Fibroblast of villous mesenchyme (primary cell): ENCODE measurements at regions not wholly inside any gene's neighbourhood (a gene's known extent, or its start where the extent isn't known, plus 50 kb on each side); places are given as distances from the start of the nearest gene placed in this dataset.

Source experiments
- DNase-seq: peaks from one replicate; pipeline ENCODE4 v3.0.0-alpha.2; 2010; ENCODE audit warnings: low read depth
- H3K4me3 ChIP-seq: 2 replicates; pipeline ENCODE4 v1.5.1; 2011; ENCODE audit warnings: low read depth, mild to moderate bottlenecking, low read length
- TF ChIP-seq, protein P1 (sequence below): IDR thresholded peaks from 2 replicates; pipeline ENCODE4 v1.5.1; 2012; ENCODE audit warnings: low read depth, mild to moderate bottlenecking, low read length; ENCODE audit not compliant: insufficient read depth

DNA sequence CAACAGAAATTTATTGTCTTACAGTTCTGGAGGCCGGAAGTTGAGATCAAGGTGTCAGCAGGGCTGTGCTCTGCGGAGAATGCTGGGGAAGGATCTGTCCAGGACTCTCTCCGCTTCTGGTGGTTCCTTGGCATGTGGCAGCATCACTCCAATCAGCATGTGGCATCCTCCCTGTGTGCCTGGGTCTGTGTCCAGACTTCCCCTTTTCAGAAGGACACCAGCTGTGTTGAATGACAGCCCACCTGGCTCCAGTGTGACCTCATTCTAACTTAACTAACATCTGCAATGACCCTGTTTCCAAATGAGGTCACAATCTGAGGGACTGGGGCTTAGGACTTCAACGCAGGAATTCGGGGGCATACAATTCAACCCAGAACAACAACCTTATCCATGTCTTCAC lies 141.9 kb downstream of the BMS1 start:
- TF ChIP-seq, protein P1, sequence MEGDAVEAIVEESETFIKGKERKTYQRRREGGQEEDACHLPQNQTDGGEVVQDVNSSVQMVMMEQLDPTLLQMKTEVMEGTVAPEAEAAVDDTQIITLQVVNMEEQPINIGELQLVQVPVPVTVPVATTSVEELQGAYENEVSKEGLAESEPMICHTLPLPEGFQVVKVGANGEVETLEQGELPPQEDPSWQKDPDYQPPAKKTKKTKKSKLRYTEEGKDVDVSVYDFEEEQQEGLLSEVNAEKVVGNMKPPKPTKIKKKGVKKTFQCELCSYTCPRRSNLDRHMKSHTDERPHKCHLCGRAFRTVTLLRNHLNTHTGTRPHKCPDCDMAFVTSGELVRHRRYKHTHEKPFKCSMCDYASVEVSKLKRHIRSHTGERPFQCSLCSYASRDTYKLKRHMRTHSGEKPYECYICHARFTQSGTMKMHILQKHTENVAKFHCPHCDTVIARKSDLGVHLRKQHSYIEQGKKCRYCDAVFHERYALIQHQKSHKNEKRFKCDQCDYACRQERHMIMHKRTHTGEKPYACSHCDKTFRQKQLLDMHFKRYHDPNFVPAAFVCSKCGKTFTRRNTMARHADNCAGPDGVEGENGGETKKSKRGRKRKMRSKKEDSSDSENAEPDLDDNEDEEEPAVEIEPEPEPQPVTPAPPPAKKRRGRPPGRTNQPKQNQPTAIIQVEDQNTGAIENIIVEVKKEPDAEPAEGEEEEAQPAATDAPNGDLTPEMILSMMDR, result no peak
- DNase-seq, result no peak

DNA sequence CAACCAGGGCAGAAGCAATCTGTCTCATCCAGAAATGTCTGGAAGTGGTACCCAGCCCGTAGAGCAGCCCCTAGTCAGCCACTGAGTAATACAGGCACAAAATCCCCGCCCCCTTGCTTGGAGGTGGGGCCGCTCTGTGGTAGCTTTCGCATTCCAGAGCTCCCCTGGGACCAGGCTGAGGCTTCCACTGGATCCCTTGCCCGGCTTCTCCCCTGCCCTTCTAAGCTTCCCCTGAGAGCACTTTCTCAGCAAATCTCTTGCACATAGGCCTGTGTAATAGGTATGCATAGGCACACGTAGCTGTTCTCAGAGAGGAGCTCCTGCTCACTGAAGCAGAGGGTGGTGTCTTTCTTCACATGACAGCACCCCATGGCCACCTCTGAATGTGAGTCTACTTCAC lies 144.2 kb downstream of the BMS1 start:
- peak; percentile 25 for DNase-seq
- H3K4me3 ChIP-seq, result no peak overlapping the region
- TF ChIP-seq, protein P1, result no peak

More for the DNA sequence above, 141.9 kb downstream of the BMS1 start:
- H3K4me3 ChIP-seq, result no peak overlapping the region

DNA sequence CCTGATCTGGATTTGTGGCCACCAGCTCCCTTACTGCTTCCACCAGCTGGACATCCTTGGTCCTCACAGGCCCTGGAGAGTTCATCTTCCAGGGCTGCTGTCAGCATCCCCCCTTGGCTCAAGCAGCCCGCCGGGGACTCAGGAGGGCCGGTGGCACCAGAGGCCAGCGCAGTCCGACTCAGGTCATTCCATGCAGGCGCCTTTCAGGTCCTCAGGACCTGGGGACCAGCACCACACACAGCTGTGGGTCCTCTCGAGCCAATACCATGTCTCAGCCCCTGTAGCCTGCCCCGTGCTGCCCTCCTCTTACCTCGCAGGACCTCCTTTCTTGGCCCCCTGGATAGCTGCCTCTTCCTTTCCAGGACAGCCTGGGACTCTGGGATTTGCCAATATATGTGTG lies 145.5 kb downstream of the BMS1 start:
- TF ChIP-seq, protein P1, result no peak
- DNase-seq, result no peak
- H3K4me3 ChIP-seq, result no peak overlapping the region

DNA sequence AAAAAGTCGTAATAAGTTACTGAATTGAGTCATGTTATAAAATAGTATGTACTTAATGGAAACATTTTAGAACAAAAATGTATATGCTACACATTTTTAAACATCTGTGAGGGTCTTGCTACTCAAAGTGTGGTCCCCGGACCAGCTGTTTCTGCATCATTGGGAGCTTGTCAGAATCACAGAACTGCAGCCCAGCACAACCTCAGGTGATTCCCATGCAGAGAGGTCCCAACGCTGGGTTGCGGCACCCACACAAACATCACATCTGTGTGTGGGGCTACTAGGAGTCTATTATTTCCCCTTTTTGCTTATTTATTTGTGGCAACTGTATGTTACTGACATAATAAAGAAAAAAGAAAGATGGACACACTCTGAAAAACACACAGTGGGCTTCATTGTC lies 146.6 kb downstream of the BMS1 start:
- DNase-seq, result no peak
- TF ChIP-seq, protein P1, result no peak
- H3K4me3 ChIP-seq, result no peak overlapping the region

DNA sequence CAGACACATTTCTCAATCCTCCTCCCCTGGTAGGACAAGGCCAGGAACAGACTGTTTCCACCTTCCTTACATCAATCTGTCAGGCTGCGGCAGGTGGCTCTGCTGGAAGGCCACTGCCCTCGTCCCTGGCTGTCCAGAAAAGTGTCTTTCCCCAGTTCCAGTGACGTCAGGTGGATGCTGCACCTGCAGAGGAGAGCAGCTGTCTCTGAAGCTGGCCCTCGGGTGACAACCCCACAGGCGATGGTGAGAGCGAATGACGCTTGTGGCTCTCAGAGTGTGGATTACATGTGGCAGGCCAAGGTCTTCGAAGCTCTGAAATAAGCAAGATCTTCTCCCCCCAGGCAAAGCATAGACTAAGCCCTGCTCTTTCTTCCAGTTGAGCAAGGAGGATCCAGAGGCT lies 146.9 kb upstream of the RET start:
- TF ChIP-seq, protein P1, result no peak
- DNase-seq, result no peak
- H3K4me3 ChIP-seq, result no peak overlapping the region

DNA sequence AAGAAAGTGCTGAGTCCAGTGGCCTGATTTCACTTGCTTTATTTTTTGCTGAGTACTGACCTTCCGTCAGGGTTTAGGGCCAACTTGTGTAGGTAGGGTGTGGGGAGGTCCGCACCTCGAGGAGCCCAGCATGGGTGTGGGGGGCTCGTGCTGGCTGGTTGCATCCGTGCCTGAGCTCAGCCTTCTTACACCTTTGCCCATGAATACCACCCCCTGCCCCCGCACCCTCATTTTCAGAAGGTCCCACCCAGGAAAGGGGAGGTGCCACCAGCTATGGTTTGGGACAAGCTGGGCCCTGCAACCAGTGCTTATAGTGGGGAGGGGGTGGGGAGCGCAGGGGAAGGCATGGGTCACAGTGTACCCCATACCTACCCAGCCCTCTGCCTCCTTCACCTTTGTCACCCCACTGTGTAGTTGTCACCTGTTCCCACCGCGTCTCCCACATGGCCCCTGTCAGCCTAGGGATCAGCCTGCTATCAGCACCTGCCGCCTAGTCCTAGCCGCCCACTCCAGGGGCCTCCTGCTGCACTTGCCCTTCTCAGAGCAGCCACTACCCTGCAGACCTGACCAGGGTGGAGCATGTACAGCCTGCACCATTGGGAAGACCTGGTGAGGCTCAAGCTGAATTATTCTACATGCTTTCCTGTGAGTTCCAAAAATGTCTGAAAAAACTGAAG lies 146.2 kb upstream of the RET start:
- TF ChIP-seq, protein P1, result no peak
- DNase-seq, result no peak
- no peak overlapping the region for H3K4me3 ChIP-seq

DNA sequence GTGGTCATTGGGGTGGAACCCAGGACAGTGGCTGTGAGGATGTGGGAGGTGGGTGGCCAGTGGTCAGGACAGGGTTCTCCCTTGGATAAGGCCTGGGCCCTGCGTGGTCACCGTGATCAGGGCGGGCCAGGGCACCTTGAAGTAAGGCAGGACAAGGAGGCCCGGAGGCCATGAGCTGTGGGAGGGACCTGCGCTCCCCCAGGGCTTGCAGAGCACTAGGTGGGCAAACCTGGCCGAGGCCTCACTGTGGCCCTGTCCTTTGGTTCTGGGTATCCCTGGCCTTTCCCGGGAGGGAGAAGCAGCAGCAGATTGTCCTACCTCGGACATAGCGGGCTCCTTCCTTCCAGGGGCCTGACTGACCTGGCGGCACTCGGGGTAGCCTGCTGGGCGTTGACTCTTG lies 144.8 kb upstream of the RET start:
- TF ChIP-seq, protein P1, result no peak
- H3K4me3 ChIP-seq, result no peak overlapping the region
- DNase-seq, result no peak
